HG02970 (cell line): ENCODE measurements at regions not wholly inside any gene's neighbourhood (a gene's known extent, or its start where the extent isn't known, plus 50 kb on each side); places are given as distances from the start of the nearest gene placed in this dataset.
A peak's percentile ranks its signal among the peaks of the same experiment; 100 is the strongest.
"Not testable (repeated sequence)": the region's sequence is repeated elsewhere in the genome, so short reads cannot be mapped to it uniquely, and the experiment has no call there.

Experiments
- ATAC-seq: cut with Tn5 transposase; IDR thresholded peaks from one replicate; pipeline ENCODE4 v1.9.1; 2021; ENCODE audit warnings: mild to moderate bottlenecking, moderate library complexity, moderate number of reproducible peaks; ENCODE audit not compliant: unreplicated experiment, low FRiP score

GRCh38 chr6:120395330-120395729, 939.0 kb downstream of the TBC1D32 start:
- no peak for ATAC-seq

- no peak for ATAC-seq
These were observed 941.3 kb downstream of the TBC1D32 start for GRCh38 chr6:120392941-120393340.

GRCh38 chr6:120384671-120385070, 949.6 kb downstream of the TBC1D32 start:
- ATAC-seq, result no peak

GRCh38 chr6:120383681-120384080, 950.6 kb downstream of the TBC1D32 start:
- no peak for ATAC-seq

- peak; percentile 93 for ATAC-seq
These were observed 955.6 kb downstream of the TBC1D32 start for GRCh38 chr6:120378582-120379220.

GRCh38 chr6:120373185-120373584, 961.1 kb downstream of the TBC1D32 start:
- ATAC-seq, result no peak

GRCh38 chr6:120363429-120363828, 970.9 kb downstream of the TBC1D32 start:
- no peak for ATAC-seq

- ATAC-seq, result not testable (repeated sequence)
These were observed 975.7 kb downstream of the TBC1D32 start for GRCh38 chr6:120358535-120358934.

GRCh38 chr6:120357447-120357846, 976.8 kb downstream of the TBC1D32 start:
- no peak for ATAC-seq

GRCh38 chr6:120355822-120356221, 978.5 kb downstream of the TBC1D32 start:
- no peak for ATAC-seq

- ATAC-seq, result no peak
These were observed 979.7 kb downstream of the TBC1D32 start for GRCh38 chr6:120354452-120355098.

GRCh38 chr6:120352491-120352890, 981.8 kb downstream of the TBC1D32 start:
- ATAC-seq, result no peak

- no peak for ATAC-seq
These were observed 985.4 kb downstream of the TBC1D32 start for GRCh38 chr6:120348926-120349325.

- no peak for ATAC-seq
These were observed 979.0 kb upstream of the MAN1A1 start for GRCh38 chr6:120328521-120328920.

- peak; percentile 60 for ATAC-seq
These were observed 971.1 kb upstream of the MAN1A1 start for GRCh38 chr6:120320481-120321162.

- no peak for ATAC-seq
These were observed 954.7 kb upstream of the MAN1A1 start for GRCh38 chr6:120304223-120304622.

GRCh38 chr6:120303527-120303926, 954.0 kb upstream of the MAN1A1 start:
- ATAC-seq, result no peak

- ATAC-seq, result no peak
These were observed 952.5 kb upstream of the MAN1A1 start for GRCh38 chr6:120302041-120302440.

- ATAC-seq, result no peak
These were observed 941.4 kb upstream of the MAN1A1 start for GRCh38 chr6:120290964-120291363.

GRCh38 chr6:120282005-120282404, 932.4 kb upstream of the MAN1A1 start:
- no peak for ATAC-seq

- ATAC-seq, result no peak
These were observed 930.1 kb upstream of the MAN1A1 start for GRCh38 chr6:120279466-120280167.
